HepG2 (cell line): ENCODE measurements at regions not wholly inside any gene's neighbourhood (a gene's known extent, or its start where the extent isn't known, plus 50 kb on each side); places are given as distances from the start of the nearest gene placed in this dataset.

ENCODE experiments used
- ATAC-seq: fragments of 200-7000 bp; cut with Tn5 transposase; 3 replicates; pipeline ENCODE4 v1.9.1; 2020; ENCODE audit warnings: mild to moderate bottlenecking, moderate library complexity
- BruUV-seq: library from RNA; stranded (reverse); fragments of 400-500 nt; replicated peaks from 2 replicates; lab custom pipeline; 2021; lab: Mats Ljungman, UMichigan
- CTCF ChIA-PET: fragments of 300-600 bp; formaldehyde crosslinking; extraction: SDS; loops from one replicate; lab custom pipeline; 2021; ENCODE audit warnings: low total read pairs, inconsistent platforms, low intra/inter-chr PET ratio; lab: Yijun Ruan, JAX
- POLR2A ChIA-PET: fragments of 350-600 bp; sonication (Branson Sonifier 250); formaldehyde crosslinking; loops from one replicate; lab custom pipeline; 2020; ENCODE audit warnings: antibody characterized with exemption, inconsistent platforms; lab: Yijun Ruan, JAX
- DNase-seq: peaks from one replicate; pipeline ENCODE4 v3.0.0-alpha.2; 2015; ENCODE audit warnings: low spot score
- FAIRE-seq: peaks from 3 replicates; lab custom pipeline; 2011; peaks lifted over from hg19 to GRCh38; lab: Jason Lieb, UNC
- H2AFZ ChIP-seq: one replicate; pipeline ENCODE4 v1.6.1; 2011; ENCODE audit warnings: low read length, inconsistent platforms
- H3K27ac ChIP-seq: fragments of 300-600 bp; 3 replicates; pipeline ENCODE4 v1.8.0; 2011; ENCODE audit warnings: mixed run types, mild to moderate bottlenecking, mixed read lengths, low read length, inconsistent platforms; ENCODE audit not compliant: insufficient read depth; ENCODE audit errors: extremely low read length
- H3K27me3 ChIP-seq, 2 experiments: fragments of 200-600 bp in 1 of 2; 2 replicates in 1 of 2; 3 replicates in 1 of 2; pipeline versions ENCODE4 v1.6.0 to v1.8.0; 2011; ENCODE audit warnings: low read length in 2 of 2, mild to moderate bottlenecking in 2 of 2, moderate library complexity in 2 of 2, inconsistent platforms in 1 of 2; ENCODE audit not compliant: insufficient read depth in 2 of 2, control insufficient read depth in 1 of 2
- H3K36me3 ChIP-seq, 2 experiments: fragments of 200-600 bp in 1 of 2; replicated peaks in 1 of 2; 2 replicates in 1 of 2; 3 replicates in 1 of 2; pipeline versions ENCODE4 v1.5.1 to v1.8.0; 2011; ENCODE audit warnings: low read length in 2 of 2, inconsistent platforms in 1 of 2; ENCODE audit not compliant: insufficient read depth in 2 of 2, control insufficient read depth in 1 of 2
- H3K4me1 ChIP-seq: 2 replicates; pipeline ENCODE4 v1.5.1; 2012; ENCODE audit warnings: low read length, inconsistent platforms; ENCODE audit not compliant: insufficient read depth
- H3K4me2 ChIP-seq: 2 replicates; pipeline ENCODE4 v1.6.0; 2011; ENCODE audit warnings: low read depth, low read length, inconsistent platforms
- H3K4me3 ChIP-seq, 3 experiments: fragments of 200-600 bp in 1 of 3; sonication (generic), shearing (Covaris generic) in 1 of 3; replicated peaks in 1 of 3; 2 replicates each; pipeline ENCODE4 v1.5.1; 2011 to 2016; ENCODE audit warnings: low read length in 3 of 3, inconsistent platforms in 2 of 3, low read depth in 2 of 3, mild to moderate bottlenecking in 2 of 3, control low read depth in 1 of 3, mixed read lengths in 1 of 3; ENCODE audit not compliant: insufficient read depth in 1 of 3
- H3K79me2 ChIP-seq: one replicate; pipeline ENCODE4 v1.6.1; 2011; ENCODE audit warnings: low read length, inconsistent platforms; ENCODE audit not compliant: insufficient read depth
- H3K9ac ChIP-seq: 2 replicates; pipeline ENCODE4 v1.6.0; 2011; ENCODE audit warnings: mild to moderate bottlenecking, low read depth, low read length, inconsistent platforms; ENCODE audit not compliant: insufficient read depth
- H3K9me3 ChIP-seq: 2 replicates; pipeline ENCODE4 v1.5.1; 2012; ENCODE audit warnings: mild to moderate bottlenecking, low read length
- H4K20me1 ChIP-seq: 2 replicates; pipeline ENCODE4 v1.6.0; 2011; ENCODE audit warnings: inconsistent platforms, mild to moderate bottlenecking, low read length, moderate library complexity; ENCODE audit not compliant: insufficient read depth
- CBX5 ChIP-seq: sonication (generic); formaldehyde crosslinking; IDR thresholded peaks from 2 replicates; pipeline ENCODE4 v1.4.0; 2020; ENCODE audit warnings: missing genetic modification reagents, borderline replicate concordance
- KLF15 ChIP-seq: sonication (generic); formaldehyde crosslinking; IDR thresholded peaks from 2 replicates; pipeline ENCODE4 v1.8.1; 2023; ENCODE audit warnings: borderline replicate concordance, mild to moderate bottlenecking, inconsistent platforms, missing genetic modification reagents, mixed read lengths
- SPEN ChIP-seq: sonication (generic); formaldehyde crosslinking; IDR thresholded peaks from 2 replicates; pipeline ENCODE4 v1.5.1; 2020; ENCODE audit warnings: low read depth, mild to moderate bottlenecking, missing genetic modification reagents
- ZNF17 ChIP-seq: sonication (generic); formaldehyde crosslinking; IDR thresholded peaks from 2 replicates; pipeline ENCODE4 v1.5.0; 2020; ENCODE audit warnings: mild to moderate bottlenecking, missing genetic modification reagents
- ZNF207 ChIP-seq: fragments of 450-650 bp; IDR thresholded peaks from 2 replicates; pipeline ENCODE4 v1.6.1; 2016; ENCODE audit warnings: antibody characterized with exemption, borderline replicate concordance
- ZNF772 ChIP-seq: sonication (generic); formaldehyde crosslinking; IDR thresholded peaks from 2 replicates; pipeline ENCODE4 v1.5.0; 2020; ENCODE audit warnings: mild to moderate bottlenecking, missing genetic modification reagents
- WGBS: methylation state at CpG from one replicate; pipeline ENCODE4 v1.1.6; 2017; ENCODE audit warnings: low lambda C conversion rate; 5-methylcytosine and 5-hydroxymethylcytosine counted together
- in situ Hi-C: cut with HindIII; loops from 2 replicates; pipeline ENCODE4 v1.10.0; 2017; ENCODE audit warnings: low pct_unique_long_range_greater_than_20kb; ENCODE audit not compliant: extremely low pct_ligation_motif_present
- intact Hi-C: fragments of 100-400 bp; cut with micrococcal nuclease; formaldehyde crosslinking; loops from one replicate; pipeline ENCODE4 v1.10.0; 2022; ENCODE audit not compliant: unreplicated experiment

GRCh38 chr11:11045156-11045930 is 187.5 kb upstream of the ZBED5 start:
- intact Hi-C loops: no loop called here
- H3K27me3 ChIP-seq: no peaks in the 10 kb centered on the region; a peak in 1 of 5 replicates
- DNase-seq: no peak
- CTCF ChIA-PET: no interaction called here
- no peak overlapping the region for H2AFZ ChIP-seq
- no TSS peak for BruUV-seq
- H3K9ac ChIP-seq: no peak overlapping the region
- 3% methylated on average over 4 of the region's 6 CpGs for WGBS
- H4K20me1 ChIP-seq: no peaks in the 10 kb centered on the region
- no peaks in the 10 kb centered on the region for H3K4me1 ChIP-seq
- ATAC-seq: no peak
- no peak overlapping the region for H3K4me2 ChIP-seq
- H3K27ac ChIP-seq: no peak overlapping the region
- no peak for TF ChIP-seq KLF15 (CRISPR knock-in tag)
- no peak for TF ChIP-seq ZNF207
- TF ChIP-seq, all 625 proteins: peak for 0
- in situ Hi-C loops: no loop called here
- Histone ChIP-seq H3K79me2 (no peaks in the 10 kb centered on the region), H3K36me3 (no peaks in the 10 kb centered on the region), H3K4me3 (no peak overlapping the region), H3K9me3 (no peaks in the 10 kb centered on the region)
- POLR2A ChIA-PET: no interaction called here
- no peak for FAIRE-seq

GRCh38 chr11:11044137-11044855 is 186.4 kb upstream of the ZBED5 start:
- ChIA-PET POLR2A (no interaction called here), CTCF (no interaction called here)
- DNase-seq: no peak
- no peaks in the 10 kb centered on the region for H4K20me1 ChIP-seq
- no peak for FAIRE-seq
- H3K4me1 ChIP-seq: no peaks in the 10 kb centered on the region
- BruUV-seq: no TSS peak
- H3K27me3 ChIP-seq: no peaks in the 10 kb centered on the region; a peak in 1 of 5 replicates
- WGBS: 30% methylated on average over 9 of the region's 9 CpGs
- no peak overlapping the region for H3K9ac ChIP-seq
- ATAC-seq: no peak
- no peaks in the 10 kb centered on the region for H3K36me3 ChIP-seq
- intact Hi-C loops: no loop called here
- no peak overlapping the region for H2AFZ ChIP-seq
- H3K27ac ChIP-seq: no peak overlapping the region
- H3K4me3 ChIP-seq: no peak overlapping the region
- in situ Hi-C loops: no loop called here
- no peaks in the 10 kb centered on the region for H3K9me3 ChIP-seq
- TF ChIP-seq SPEN (CRISPR knock-in tag): no peak
- TF ChIP-seq ZNF17 (CRISPR knock-in tag): no peak
- no peak for TF ChIP-seq CBX5
- TF ChIP-seq ZNF772 (CRISPR knock-in tag): no peak
- H3K79me2 ChIP-seq: no peaks in the 10 kb centered on the region
- no peak overlapping the region for H3K4me2 ChIP-seq
